SK-N-MC (cell line): ENCODE measurements at regions not wholly inside any gene's neighbourhood (a gene's known extent, or its start where the extent isn't known, plus 50 kb on each side); places are given as distances from the start of the nearest gene placed in this dataset.

ENCODE experiments used
- EZH2 ChIP-seq: fragments of 200-600 bp; sonication (generic); IDR thresholded peaks from one replicate; pipeline ENCODE4 v1.6.1; 2017; ENCODE audit warnings: antibody characterized with exemption
- POLR2AphosphoS5 ChIP-seq: IDR thresholded peaks from 2 replicates; pipeline ENCODE4 v1.6.1; 2012; ENCODE audit warnings: mild to moderate bottlenecking, low read depth, low read length, borderline replicate concordance

- no peak for TF ChIP-seq POLR2AphosphoS5
- no peak for TF ChIP-seq EZH2
These were observed 186.2 kb upstream of the REG3G start for GRCh38 chr2:78839259-78839658.
